Kidney capillary endothelial cell (primary cell): ENCODE measurements at regions not wholly inside any gene's neighbourhood (a gene's known extent, or its start where the extent isn't known, plus 50 kb on each side); places are given as distances from the start of the nearest gene placed in this dataset.

Experiments used
- DNase-seq: peaks from one replicate; pipeline ENCODE4 v3.0.0-alpha.2; 2018; ENCODE audit warnings: low spot score

- no peak for DNase-seq
These were observed 207.9 kb downstream of the SAMD5 start for GRCh38 chr6:147716434-147716833.

DNA sequence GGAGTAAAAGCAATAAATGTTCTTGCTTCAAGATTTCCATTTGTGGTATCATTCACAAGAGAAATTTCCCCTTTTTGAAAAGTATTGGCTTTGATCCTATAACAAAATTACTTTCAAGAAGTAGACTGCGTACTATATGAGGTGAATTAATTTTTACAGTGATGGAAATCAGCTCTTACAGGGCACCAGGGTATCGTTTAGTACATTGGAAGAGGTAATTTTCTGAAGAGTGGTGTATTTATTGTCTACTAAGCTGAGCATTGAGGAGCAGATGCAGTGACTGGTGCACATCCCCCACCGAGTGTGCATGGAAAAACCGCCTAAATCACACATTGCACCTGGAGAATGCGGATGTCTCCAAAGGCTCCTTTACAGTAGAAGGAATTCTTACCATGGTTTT is 209.5 kb downstream of the SAMD5 start:
- no peak for DNase-seq

DNA sequence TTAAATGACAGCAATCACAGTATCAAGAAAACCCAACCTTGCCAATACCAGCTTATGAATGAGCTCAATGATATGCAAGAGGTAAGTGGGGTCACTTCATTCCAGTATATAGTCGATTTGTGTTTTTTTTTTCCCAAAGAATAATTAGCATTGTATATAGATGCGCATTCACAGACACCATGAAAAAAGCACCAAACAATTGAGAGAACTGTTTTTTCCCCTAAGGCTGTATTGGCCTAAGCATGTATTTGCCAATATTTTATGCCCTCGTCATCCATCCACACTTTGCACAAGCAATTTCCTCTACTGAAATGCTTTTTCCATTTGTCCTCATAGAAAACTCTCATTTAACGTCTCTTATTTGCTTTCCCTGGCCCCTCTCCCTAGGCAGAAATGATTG is 213.7 kb downstream of the SAMD5 start:
- DNase-seq: no peak

- DNase-seq: no peak
These were observed 216.0 kb downstream of the SAMD5 start for GRCh38 chr6:147724454-147724853.

DNA sequence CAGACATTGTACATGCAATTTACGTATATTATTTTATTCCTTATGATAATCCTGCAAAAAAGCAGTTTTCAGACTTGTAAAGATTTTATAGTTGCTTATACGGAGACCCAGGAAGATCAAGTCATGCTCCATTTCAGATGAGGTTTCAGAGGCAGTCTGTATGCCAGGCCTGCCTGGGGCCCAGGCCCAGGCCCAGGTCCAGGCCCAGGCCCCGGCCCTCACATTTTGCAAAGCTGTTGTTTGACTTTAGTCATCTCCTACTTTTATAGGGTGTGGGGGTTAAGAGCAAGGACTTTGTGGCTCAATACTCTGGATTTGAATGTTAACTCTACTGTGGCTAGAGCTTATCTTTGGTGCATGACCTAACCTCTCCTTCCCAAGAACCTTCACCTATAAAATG is 217.9 kb downstream of the SAMD5 start:
- DNase-seq: no peak

- no peak for DNase-seq
These were observed 220.4 kb downstream of the SAMD5 start for GRCh38 chr6:147728903-147729302.

DNA sequence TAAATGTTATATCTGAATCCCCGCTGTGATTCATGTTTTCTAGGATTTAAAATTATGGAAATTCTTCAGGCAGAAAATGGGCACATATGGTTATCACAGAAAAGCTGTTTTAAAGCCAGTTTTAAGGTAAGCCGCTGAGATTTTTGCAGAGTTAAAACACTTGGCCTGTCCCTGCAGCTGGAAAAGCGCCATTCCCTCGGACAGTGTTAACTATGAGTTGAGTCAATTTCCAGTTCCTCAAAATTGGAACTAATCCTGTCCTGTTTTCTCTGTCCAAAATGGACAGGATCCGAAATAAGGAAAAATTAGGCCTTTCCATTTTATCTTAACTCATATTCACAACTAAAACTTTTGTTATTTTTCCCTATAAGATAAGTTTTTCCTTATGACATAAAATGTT is 225.2 kb downstream of the SAMD5 start:
- no peak for DNase-seq

DNA sequence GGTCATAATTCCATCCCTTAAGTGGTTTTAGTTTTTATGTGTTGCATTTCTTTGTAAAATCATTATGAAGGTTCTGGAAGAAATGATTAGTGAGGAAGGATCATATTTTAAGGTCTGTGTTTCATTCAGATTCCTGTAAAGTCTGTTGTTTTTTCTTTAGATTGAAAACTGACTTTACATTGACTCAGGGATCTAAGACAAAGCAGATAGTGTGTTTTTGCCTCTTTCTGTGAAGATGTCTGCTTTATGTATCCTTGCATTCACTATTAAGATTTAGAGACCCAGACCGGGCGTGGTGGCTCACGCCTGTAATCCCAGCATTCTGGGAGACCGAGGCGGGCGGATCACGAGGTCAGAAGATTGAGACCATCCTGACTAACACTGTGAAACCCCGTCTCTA is 225.7 kb downstream of the SAMD5 start:
- DNase-seq: no peak

DNA sequence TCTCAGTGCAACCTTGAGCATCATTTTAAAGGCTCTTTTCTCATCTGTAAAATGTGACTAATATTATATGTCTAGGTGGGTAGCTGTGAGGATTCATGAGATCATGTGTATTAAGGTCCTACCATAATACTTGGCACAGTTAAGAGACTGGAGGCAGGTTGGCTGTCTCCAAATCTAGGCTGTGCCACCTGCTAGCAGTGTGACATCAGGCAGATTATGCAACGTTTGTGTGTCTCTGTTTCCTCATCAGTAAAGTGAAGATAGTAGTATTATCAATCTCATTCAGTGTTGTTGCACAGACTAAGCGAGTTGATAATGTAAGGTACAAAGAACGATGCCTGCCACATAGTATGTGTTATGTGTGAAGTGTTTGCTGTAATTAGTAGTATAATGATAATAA is 227.4 kb downstream of the SAMD5 start:
- DNase-seq: no peak

GRCh38 chr6:147737115-147737514 is 228.6 kb downstream of the SAMD5 start:
- DNase-seq: no peak

DNA sequence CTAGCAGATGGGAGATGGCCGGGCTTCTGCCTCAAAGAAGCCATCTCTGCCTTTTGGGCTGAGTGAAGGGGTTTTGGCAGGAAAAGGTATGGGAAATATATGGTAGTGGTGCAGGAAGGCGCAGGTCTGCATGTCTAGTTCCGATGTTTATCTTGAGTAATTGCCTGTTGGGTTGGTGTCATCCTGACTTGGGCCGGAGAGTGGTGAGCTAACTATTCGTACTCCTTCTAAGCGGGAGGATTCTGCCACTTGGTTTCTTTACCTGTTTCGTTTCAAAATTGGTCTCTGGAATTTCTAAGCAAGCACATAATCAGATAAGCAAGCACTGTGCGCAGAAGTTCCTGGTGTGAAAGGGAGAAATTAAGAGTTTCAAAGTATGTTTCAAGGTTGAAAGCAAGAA is 229.6 kb downstream of the SAMD5 start:
- no peak for DNase-seq

DNA sequence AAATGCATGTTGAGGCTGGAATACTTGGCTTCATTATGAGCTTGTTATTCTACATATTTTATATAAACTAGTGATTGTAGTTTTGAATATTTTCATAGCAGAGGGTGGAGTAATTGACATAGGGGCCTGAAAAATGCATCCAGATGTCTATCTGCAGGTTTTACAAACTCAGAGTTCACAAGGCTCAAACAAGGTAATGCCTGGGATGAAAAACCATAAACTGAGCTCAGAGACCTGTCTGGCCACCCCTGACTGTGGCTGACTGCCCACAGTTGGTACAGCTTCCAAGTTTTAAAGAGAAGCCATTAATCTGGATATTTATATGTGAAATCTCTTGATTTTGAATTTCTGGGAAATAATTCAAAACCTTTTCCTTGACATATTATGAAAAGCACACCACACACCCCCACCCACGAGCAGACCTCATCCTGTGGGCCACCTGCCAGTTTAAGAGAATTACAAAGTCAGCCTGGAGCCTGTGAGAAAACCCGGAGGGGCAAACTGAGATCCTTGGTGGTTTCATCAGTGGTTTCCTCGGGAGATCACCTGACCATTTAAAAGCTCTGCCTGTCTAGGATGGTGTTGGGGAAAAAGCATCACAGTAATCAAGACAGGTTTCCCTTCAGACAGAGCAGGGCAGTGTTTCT is 230.1 kb downstream of the SAMD5 start:
- no peak for DNase-seq

- DNase-seq: no peak
These were observed 231.8 kb downstream of the SAMD5 start for GRCh38 chr6:147740326-147740725.

DNA sequence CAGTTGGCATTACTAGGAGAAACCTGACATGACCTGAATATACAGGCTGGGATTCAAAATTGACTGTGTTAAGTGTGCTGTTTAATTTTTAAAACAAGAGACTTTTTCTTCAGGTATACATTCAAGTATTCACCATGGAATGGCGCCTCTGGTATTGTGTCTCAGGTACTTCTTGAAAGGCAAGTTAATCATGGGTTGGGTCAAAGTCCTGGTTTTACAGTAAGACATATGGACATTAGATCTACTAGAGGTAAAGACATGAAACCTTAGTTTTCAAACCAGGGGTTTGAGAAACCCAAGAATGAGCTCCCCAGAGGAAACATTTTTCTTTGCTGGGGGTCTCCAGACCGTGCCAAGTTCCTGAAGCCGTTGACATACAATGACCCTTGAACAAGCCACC is 232.4 kb downstream of the SAMD5 start:
- no peak for DNase-seq

- DNase-seq: no peak
These were observed 232.9 kb downstream of the SAMD5 start for GRCh38 chr6:147741389-147741788.

DNA sequence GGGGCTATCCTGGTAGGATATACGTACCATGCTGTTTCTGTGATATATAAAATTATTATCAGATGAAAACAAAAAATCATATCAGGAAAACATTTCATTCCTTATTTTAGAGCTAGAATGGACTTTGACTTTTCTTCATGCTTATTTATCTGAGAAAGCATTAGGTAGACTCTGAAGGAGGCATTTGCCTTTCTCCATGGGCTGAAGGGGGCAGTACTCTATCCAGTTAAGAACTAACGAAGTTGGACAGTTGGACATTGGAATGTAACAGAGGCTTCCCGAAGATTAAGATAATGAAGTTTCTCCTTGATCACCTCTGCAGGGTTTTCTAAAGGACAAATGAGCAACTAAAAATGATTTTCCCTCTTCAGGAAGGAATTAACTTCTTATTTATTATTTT is 233.9 kb downstream of the SAMD5 start:
- DNase-seq: no peak

GRCh38 chr6:147744012-147744411 is 235.5 kb downstream of the SAMD5 start:
- no peak for DNase-seq

- no peak for DNase-seq
These were observed 240.8 kb downstream of the SAMD5 start for GRCh38 chr6:147749331-147749730.

DNA sequence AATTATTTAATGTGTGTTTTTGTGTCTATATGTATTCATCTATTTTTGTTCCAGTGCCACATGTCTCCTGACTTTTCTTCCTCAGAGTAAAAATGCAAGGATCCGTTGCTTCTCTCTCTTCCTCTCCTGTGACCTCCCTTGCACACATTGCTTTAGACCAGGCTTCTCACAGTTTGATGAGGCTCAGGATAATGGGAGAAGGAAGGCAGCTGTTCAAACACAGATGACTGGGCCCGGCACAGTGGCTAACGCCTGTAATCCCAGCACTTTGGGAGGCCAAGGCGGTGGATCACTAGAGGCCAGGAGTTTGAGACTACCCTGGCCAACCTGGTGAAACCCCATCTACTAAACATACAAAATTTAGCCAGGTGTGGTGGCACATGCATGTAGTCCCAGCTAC is 241.9 kb downstream of the SAMD5 start:
- DNase-seq: no peak

- no peak for DNase-seq
These were observed 242.7 kb downstream of the SAMD5 start for GRCh38 chr6:147751232-147751631.

DNA sequence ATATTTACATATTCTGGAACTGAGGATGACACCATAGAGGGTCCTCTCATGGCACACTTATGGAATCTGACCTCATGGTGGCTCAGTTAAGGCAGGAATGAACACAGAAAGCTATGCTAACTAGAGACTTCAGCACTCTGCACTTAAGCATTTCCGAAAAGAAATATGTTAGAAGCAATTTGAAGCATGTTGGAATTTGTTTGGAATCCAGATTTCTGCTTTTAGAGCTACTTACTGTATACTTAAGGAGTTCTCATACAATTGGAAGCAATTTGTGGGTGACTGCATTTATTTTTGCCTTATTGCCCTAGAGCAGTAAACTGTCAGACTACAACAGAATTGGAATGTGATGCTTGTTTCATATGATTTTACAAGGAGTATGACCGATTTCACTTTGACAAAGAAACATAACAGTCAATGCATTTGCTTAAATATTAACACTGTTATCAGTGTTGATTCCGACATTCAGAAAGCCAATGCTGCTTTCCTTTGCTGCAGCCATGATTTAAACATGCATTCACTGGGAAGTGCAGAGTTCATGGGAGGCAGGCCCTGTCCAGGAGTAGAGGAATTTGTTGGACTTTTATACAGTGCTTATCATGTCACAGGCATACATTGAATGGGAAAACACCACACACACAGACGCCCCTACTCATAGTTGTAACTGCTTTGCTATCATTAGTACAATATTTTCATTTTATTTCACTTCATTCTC is 244.4 kb downstream of the SAMD5 start:
- DNase-seq: no peak

GRCh38 chr6:147755999-147756398 is 247.5 kb downstream of the SAMD5 start:
- DNase-seq: no peak

DNA sequence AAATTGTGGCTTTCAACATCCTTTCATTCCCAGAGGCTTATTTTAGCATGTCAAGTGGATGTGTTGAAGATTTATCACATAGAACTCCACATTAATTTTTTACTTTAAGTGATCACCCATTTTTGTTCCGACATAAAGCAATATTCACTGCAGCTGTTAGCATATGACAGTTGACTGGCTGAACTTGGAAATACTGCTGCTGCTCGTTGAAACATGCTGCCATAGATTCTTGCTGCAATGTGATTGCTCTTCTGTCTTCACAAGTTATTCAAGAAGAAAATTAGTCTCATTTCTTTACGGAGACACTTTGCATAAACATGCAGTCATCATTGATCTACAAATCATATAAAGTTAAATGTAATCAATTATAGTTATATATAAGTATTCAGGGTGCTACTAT is 248.4 kb downstream of the SAMD5 start:
- no peak for DNase-seq

GRCh38 chr6:147757291-147757690 is 248.8 kb downstream of the SAMD5 start:
- DNase-seq: no peak
